OCI-LY7 (cell line): ENCODE measurements at regions not wholly inside any gene's neighbourhood (a gene's known extent, or its start where the extent isn't known, plus 50 kb on each side); places are given as distances from the start of the nearest gene placed in this dataset.

Source experiments
- BruUV-seq: library from RNA; stranded (reverse); fragments of 400-500 nt; replicated peaks from 2 replicates; lab custom pipeline; 2021; lab: Mats Ljungman, UMichigan
- CTCF ChIA-PET: fragments of 300-600 bp; sonication (Branson Sonifier 250); formaldehyde crosslinking; loops from one replicate; lab custom pipeline; 2022; ENCODE audit warnings: antibody characterized with exemption; ENCODE audit not compliant: unreplicated experiment; lab: Charles Lee
- POLR2A ChIA-PET: fragments of 300-600 bp; sonication (Branson Sonifier 250); formaldehyde crosslinking; loops from one replicate; lab custom pipeline; 2022; ENCODE audit warnings: antibody characterized with exemption; lab: Charles Lee
- DNase-seq: peaks from one replicate; pipeline ENCODE4 v3.0.0-alpha.2; 2015; ENCODE audit warnings: low spot score
- H2AFZ ChIP-seq: fragments of 200-600 bp; sonication (generic), shearing (Covaris generic); 2 replicates; pipeline ENCODE4 v1.6.1; 2014; ENCODE audit warnings: mild to moderate bottlenecking, antibody characterized with exemption, low read length, moderate library complexity
- H3K27ac ChIP-seq: fragments of 200-600 bp; sonication (generic); 2 replicates; pipeline ENCODE4 v1.5.1; 2014; ENCODE audit warnings: mixed run types, low read depth, mild to moderate bottlenecking, moderate library complexity, low read length, inconsistent platforms; ENCODE audit not compliant: poor library complexity, severe bottlenecking
- H3K36me3 ChIP-seq: fragments of 200-600 bp; sonication (generic); 2 replicates; pipeline ENCODE4 v1.6.1; 2014; ENCODE audit warnings: mild to moderate bottlenecking, antibody characterized with exemption, low read length, moderate library complexity, mixed read lengths; ENCODE audit not compliant: insufficient read depth
- H3K4me1 ChIP-seq: fragments of 200-600 bp; sonication (generic); 2 replicates; pipeline ENCODE4 v1.5.1; 2014; ENCODE audit warnings: mild to moderate bottlenecking, low read length; ENCODE audit not compliant: insufficient read depth, poor library complexity, severe bottlenecking
- H3K4me2 ChIP-seq: fragments of 200-600 bp; sonication (generic); 2 replicates; pipeline ENCODE4 v1.6.1; 2014; ENCODE audit warnings: mild to moderate bottlenecking, low read length
- H3K4me3 ChIP-seq: fragments of 200-600 bp; sonication (generic); 2 replicates; pipeline ENCODE4 v1.5.1; 2014; ENCODE audit warnings: mild to moderate bottlenecking, low read depth, low read length; ENCODE audit not compliant: poor library complexity, severe bottlenecking
- H3K79me2 ChIP-seq: fragments of 200-600 bp; sonication (generic); 2 replicates; pipeline ENCODE4 v1.6.1; 2016; ENCODE audit warnings: low read depth, mild to moderate bottlenecking, low read length, moderate library complexity, mixed read lengths; ENCODE audit not compliant: insufficient read depth
- H3K9me2 ChIP-seq: fragments of 200-600 bp; sonication (generic); 2 replicates; pipeline ENCODE4 v1.6.1; 2016; ENCODE audit warnings: mild to moderate bottlenecking, low read length, mixed read lengths; ENCODE audit not compliant: insufficient read depth
- H3K9me3 ChIP-seq: fragments of 200-600 bp; sonication (generic); 2 replicates; pipeline ENCODE4 v1.6.1; 2014; ENCODE audit warnings: mild to moderate bottlenecking, mixed run types, low read length, mixed read lengths
- H4K20me1 ChIP-seq: fragments of 200-600 bp; sonication (generic); 2 replicates; pipeline ENCODE4 v1.6.1; 2014; ENCODE audit warnings: mild to moderate bottlenecking, antibody characterized with exemption, low read length, moderate library complexity, mixed read lengths; ENCODE audit not compliant: insufficient read depth
- CTCF ChIP-seq: fragments of 200-600 bp; sonication (generic); conservative IDR thresholded peaks from 2 replicates; pipeline ENCODE4 v1.5.1; 2014; ENCODE audit warnings: mild to moderate bottlenecking, antibody characterized with exemption, low read length, moderate library complexity, mixed read lengths
- EZH2phosphoT487 ChIP-seq: fragments of 200-600 bp; sonication (generic); IDR thresholded peaks from 2 replicates; pipeline ENCODE4 v1.6.1; 2018; ENCODE audit warnings: low read depth, borderline replicate concordance, mild to moderate bottlenecking, mixed run types, antibody characterized with exemption, low read length, moderate library complexity, mixed read lengths
- intact Hi-C: fragments of 100-400 bp; cut with micrococcal nuclease; formaldehyde crosslinking; loops from one replicate; pipeline ENCODE4 v1.10.0; 2022; ENCODE audit not compliant: unreplicated experiment

GRCh38 chr4:179040259-179040658 lies 1598.0 kb upstream of the AGA start:
- H3K4me3 ChIP-seq = no peak overlapping the region
- POLR2A ChIA-PET = no interaction called here
- no TSS peak for BruUV-seq
- H3K9me3 ChIP-seq = 0 out of 2 replicates have a peak, but pooled peaks cover 3% of the 10 kb centered on the region
- no peak overlapping the region for H2AFZ ChIP-seq
- no peaks in the 10 kb centered on the region for H3K9me2 ChIP-seq
- H3K27ac ChIP-seq = no peak overlapping the region
- DNase-seq = no peak
- intact Hi-C loops = no loop called here
- no peak for TF ChIP-seq CTCF
- TF ChIP-seq EZH2phosphoT487 = no peak
- H3K79me2 ChIP-seq = no peaks in the 10 kb centered on the region
- no peak overlapping the region for H3K4me2 ChIP-seq
- H3K36me3 ChIP-seq = no peaks in the 10 kb centered on the region
- H3K4me1 ChIP-seq = no peaks in the 10 kb centered on the region
- CTCF ChIA-PET = no interaction called here
- no peaks in the 10 kb centered on the region for H4K20me1 ChIP-seq

- no peaks in the 10 kb centered on the region for H4K20me1 ChIP-seq
- no peaks in the 10 kb centered on the region for H3K9me3 ChIP-seq
- no peak for DNase-seq
- H2AFZ ChIP-seq = no peak overlapping the region
- TF ChIP-seq EZH2phosphoT487 (no peak), CTCF (no peak)
- no peaks in the 10 kb centered on the region for H3K9me2 ChIP-seq
- ChIA-PET POLR2A (no interaction called here), CTCF (no interaction called here)
- no peak overlapping the region for H3K4me3 ChIP-seq
- no peak overlapping the region for H3K27ac ChIP-seq
- no peaks in the 10 kb centered on the region for H3K79me2 ChIP-seq
- H3K4me2 ChIP-seq = no peak overlapping the region
- H3K36me3 ChIP-seq = no peaks in the 10 kb centered on the region
- intact Hi-C loops = no loop called here
- no TSS peak for BruUV-seq
- no peaks in the 10 kb centered on the region for H3K4me1 ChIP-seq
Measured at GRCh38 chr4:179048839-179049453, 1606.7 kb upstream of the AGA start.

GRCh38 chr4:179051206-179051605 lies 1609.0 kb upstream of the AGA start:
- DNase-seq = no peak
- ChIA-PET POLR2A (interaction anchor here (0.6 to 1.1 kb wide), 2 partner anchors 10 to 12 kb away, joined by 3 to 4 read pairs; no protein-coding TSS in a partner anchor), CTCF (no interaction called here)
- Histone ChIP-seq H3K27ac (no peak overlapping the region), H3K9me3 (no peaks in the 10 kb centered on the region), H3K79me2 (no peaks in the 10 kb centered on the region), H3K4me1 (no peaks in the 10 kb centered on the region), H3K4me2 (no peak overlapping the region), H3K4me3 (no peak overlapping the region), H3K9me2 (no peaks in the 10 kb centered on the region), H2AFZ (no peak overlapping the region), H4K20me1 (no peaks in the 10 kb centered on the region), H3K36me3 (no peaks in the 10 kb centered on the region)
- BruUV-seq = no TSS peak
- intact Hi-C loops = no loop called here
- TF ChIP-seq EZH2phosphoT487 = no peak
- no peak for TF ChIP-seq CTCF
